NCI-H748 treated with DMSO at 0.1 percent for 48 hours (cell line): ENCODE measurements at regions not wholly inside any gene's neighbourhood (a gene's known extent, or its start where the extent isn't known, plus 50 kb on each side); places are given as distances from the start of the nearest gene placed in this dataset.
"Not testable (repeated sequence)": the region's sequence is repeated elsewhere in the genome, so short reads cannot be mapped to it uniquely, and the experiment has no call there.

Experiments used
- DNase-seq: peaks from one replicate; lab custom pipeline; 2025; lab: John Stamatoyannopoulos, UW

DNA sequence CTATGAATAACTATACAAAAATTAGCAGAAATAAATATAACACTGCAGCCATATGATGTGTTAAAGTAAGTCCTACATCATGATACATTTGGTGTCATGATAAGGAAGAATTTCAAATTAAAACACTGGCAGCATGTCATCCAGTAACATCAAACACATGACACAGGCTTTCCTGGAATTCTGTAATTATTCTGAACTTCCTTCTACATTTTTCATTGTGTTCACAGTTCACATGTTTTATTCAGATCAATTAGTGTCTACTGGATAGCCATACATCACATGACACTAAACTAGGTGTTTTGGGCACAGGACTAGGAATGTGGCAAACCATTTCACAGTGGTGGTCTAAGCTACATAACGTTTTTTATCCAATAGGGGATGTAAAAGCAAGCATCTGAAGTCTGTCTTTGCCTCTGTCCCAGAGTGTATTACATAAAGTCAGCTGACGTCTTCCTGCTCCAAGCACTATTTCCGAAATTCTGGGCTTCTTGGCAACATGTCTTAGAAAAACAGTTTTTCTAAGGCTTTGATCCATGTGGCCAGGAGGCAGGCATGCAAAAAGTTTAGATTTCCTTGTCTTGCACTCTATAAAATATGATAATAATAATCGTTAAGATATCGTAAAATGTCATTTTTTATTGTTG, 707.9 kb downstream of the CENPC start:
- no peak for DNase-seq

DNA sequence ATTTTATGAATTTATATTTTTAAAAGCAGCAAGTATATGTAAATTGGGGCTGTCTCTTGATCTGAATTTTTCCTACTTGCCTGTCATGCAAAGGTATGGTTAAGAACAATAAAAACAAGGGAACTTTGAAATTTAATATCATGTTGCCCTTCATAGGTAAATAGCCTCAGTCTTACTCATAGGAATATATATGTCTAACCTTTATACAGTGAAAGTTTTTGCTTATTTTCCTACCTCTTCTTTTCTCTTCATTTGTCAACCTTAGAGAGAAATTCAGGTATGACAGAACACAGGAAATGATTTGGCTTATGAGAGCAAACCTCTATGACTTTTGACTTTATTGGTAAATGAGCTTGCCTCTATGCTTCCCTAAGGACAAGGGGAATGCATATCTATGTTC, 716.0 kb downstream of the CENPC start:
- DNase-seq = no peak

DNA sequence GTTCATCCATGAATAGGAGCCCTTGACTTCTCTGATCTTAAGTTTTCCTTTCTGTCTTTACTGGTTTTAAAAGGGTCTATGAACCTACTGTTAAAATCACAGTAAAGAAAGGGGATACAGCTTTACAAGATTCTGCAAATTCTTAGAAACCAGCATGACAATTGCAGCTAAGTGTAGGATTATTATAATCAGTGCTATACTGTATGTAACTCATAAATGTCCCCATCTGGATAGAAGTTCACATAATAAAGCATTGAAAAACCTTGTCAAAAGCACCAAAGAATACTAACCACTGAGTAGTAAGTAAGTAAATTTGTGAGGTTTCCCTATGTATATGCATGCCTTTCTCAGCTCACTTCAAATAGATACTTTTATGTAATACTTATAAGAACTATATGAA, 724.6 kb downstream of the CENPC start:
- DNase-seq = no peak

- DNase-seq = no peak
Measured at GRCh38 chr4:66814277-66814676, 731.0 kb downstream of the CENPC start.

DNA sequence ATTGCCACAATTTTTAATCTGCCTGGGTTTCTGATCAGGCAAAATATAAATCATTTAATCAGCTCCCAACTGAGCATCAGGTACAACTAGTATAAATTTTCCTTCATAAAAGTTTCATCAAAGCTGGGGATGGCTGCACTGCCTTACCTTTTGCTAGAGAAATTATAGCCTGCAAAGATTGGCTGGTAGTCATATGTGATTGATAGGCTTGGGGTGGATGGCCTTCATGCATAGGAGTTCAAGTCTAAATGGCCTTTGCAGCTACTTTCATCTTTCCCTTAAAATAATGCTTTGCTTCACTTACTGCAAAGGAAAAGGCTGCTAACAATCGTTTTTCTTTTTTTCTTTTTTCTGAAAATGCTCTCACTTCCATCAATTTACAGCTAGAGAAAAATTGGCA, 739.7 kb downstream of the CENPC start:
- no peak for DNase-seq

DNA sequence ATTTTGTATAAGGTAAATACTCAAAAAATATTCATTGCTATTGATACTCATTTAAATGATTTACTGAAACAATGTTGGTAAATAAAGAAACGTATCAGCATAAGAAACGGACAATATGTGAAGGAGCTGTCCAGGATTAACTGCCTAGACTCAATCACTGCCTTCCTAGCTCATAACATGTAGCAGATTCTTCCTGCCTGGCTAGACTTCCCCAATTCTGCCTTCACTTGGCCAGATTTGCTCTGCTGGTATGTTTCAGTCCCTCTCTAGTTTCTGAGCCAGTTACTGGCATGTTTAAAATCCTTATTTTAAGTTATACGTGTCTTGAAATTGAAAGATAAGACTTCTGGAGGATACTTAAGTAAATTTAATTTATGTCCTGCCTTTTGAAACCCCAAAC, 740.3 kb downstream of the CENPC start:
- DNase-seq = no peak

GRCh38 chr4:66797608-66798007, 747.7 kb downstream of the CENPC start:
- no peak for DNase-seq

GRCh38 chr4:66795724-66796123, 749.6 kb downstream of the CENPC start:
- DNase-seq = no peak

DNA sequence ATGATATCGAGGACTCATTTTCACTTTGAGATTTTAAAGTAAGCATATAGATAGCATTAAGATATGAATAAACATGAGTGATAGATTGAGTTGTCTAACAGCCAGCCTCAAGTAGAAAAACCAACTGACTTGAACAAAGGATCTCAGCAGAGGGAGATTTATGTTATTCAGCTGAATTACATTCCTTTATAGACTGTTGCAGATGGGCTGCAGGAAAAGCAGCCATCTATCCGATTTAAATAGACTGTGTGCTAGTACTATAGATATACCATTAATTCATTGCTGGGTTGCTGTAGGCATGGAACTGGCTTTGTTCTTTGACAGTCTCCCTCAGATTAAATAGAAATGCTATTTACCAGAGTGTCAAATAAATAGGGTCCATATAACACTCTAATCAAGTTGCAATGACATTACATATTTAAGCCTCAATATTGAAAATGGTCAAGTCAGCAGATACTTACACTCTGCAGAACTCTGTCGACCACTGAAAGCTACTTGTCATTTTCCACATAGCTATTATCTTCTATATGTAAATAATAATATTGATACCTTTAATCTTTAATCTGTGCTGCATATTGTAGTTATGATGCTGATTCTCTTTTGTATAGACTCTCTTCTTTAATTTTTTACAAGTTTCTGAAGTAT, 750.8 kb downstream of the CENPC start:
- DNase-seq = no peak

DNA sequence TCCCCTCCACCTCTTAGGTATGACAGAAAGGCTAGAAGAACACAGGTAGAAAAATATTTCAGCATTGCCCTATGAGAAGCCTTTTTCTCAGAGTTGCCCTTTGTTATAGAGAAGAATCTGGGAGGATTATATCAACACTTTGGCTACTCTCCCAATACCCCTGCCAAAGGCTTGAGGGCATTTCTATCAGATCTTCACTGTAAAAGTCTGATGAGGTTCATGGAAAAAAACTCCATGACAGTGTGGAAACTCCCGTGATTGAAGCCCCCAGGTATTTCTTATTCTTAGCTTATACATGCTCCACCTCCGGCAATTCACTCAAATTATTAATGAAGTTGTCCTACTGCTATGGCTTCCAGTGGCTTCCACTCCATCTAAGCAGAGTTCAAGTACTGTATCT, 753.6 kb downstream of the CENPC start:
- no peak for DNase-seq

DNA sequence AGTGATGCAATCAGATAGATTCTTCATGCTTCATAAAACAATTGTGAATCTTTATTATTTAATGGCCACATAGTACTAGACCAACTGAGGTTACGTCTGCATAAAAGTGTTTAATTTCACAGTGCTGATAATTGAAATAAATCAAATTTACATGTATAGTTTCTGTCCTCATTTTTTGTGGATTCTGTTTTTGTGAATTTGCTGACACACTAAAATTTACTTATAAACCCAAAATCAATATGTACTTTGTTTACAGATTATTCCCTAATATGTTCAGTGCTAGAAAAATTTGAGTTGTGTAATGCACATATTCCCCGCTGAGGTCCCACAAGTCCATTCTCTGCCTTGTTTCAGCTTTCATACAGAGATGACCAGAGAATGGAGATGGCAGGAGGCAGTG, 759.8 kb downstream of the CENPC start:
- DNase-seq = no peak

- not testable (repeated sequence) for DNase-seq
Measured at GRCh38 chr4:66782751-66783150, 762.6 kb downstream of the CENPC start.

- no peak for DNase-seq
Measured at GRCh38 chr4:66777097-66777496, 768.2 kb downstream of the CENPC start.

- DNase-seq = no peak
Measured at GRCh38 chr4:66769441-66769840, 775.9 kb downstream of the CENPC start.

DNA sequence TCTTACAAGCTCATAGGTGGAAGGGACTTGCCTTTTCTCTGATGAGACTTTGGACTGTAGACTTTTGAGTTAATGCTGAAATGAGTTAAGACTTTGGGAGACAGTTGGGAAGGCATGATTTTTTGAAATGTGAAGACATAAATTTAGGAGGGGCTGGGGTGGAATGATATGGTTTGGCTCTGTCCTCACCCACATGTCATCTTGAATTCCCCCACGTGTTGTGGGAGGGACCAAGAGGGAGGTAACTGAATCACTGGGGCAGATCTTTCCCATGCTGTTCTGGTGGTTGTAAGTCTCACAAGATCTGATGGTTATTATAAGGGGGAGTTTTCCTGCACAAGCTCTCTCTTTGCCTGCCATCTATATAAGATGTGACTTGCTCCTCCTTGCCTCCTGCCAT, 777.9 kb downstream of the CENPC start:
- no peak for DNase-seq

- no peak for DNase-seq
Measured at GRCh38 chr4:66766557-66766956, 778.7 kb downstream of the CENPC start.

DNA sequence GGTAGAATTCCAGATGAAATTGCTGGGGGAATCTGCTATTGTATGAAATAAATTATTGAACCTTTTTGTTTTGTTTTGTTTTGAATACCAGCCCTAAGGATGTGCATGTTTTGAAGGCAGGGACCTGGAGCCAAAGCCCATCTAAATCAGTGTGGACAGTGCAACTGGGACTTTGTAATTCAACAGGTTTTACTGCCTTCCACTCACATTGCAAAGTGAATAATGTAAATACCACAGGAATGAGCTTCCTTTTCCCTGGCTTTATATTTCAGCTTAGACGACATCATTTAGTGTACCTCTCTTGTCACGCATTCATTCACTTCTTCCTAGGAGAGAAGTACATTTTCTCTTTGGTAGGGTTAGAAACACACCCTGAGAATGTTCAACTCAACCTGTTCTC, 795.0 kb downstream of the CENPC start:
- DNase-seq = no peak

- not testable (repeated sequence) for DNase-seq
Measured at GRCh38 chr4:66746918-66747317, 798.4 kb downstream of the CENPC start.

- no peak for DNase-seq
Measured at GRCh38 chr4:66741081-66741480, 804.2 kb downstream of the CENPC start.

GRCh38 chr4:66736606-66737005, 808.7 kb downstream of the CENPC start:
- no peak for DNase-seq

DNA sequence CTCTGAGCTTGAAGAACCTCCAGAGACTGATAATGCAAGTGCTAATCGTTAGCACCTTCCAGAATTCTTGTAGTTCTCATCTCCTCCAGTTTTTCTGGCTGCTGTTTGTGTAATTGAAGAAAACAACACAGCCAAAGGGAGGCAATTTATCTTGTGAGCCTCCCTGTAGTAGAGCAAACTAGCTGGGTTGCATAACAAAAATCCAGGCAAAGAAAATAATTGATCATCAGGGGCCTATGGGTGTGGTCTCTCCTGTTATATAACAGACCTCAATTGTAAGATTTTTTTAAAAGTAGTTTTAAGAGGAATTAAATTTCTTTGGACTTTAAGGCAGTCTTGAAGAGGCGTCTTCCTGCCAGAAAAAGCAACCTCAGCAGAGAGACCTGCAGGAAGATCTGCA, 817.0 kb downstream of the CENPC start:
- DNase-seq = no peak

DNA sequence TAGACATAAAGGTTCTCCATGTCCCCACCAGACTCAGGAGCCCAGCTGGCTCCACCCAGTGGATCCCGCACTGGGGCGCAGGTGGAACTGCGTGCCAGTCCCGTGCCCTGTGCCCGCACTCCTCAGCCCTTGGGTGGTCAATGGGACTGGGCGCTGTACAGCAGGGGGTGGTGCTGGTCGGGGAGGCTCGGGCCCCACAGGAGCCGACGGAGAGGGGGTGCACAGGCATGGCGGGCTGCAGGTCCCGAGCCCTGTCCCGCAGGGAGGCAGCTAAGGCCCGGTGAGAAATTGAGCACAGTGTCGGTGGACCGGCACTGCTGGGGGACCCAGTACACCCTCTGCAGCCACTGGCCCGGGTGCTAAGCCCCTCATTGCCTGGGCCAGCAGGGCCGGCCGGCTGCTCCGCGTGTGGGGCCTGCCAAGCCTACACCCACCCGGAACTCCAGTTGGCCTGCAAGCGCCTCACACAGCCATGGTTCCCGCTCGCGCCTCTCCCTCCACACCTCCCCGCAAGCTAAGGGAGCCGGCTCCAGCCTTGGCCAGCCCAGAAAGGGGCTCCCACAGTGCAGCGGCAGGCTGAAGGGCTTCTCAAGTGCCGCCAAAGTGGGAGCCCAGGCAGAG, 832.9 kb downstream of the CENPC start:
- DNase-seq = not testable (repeated sequence)

DNA sequence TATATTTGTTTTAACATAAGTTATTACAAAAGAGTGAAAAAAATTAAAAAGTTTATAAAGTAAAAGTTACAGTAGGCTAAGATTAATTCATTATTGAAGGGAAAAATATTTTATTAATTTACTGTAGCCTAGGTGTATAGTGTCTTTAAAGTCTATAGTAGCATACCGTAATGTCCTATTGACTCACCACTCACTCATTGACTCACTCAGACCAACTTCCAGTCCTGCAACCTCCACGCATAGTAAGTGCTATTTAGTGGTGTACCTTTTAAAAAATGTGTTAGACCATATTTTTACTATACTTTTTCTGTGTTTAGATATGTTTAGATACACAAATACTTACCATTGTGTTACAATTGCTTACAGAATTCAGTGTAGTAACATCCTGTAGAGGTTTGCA, 841.1 kb downstream of the CENPC start:
- DNase-seq = no peak

DNA sequence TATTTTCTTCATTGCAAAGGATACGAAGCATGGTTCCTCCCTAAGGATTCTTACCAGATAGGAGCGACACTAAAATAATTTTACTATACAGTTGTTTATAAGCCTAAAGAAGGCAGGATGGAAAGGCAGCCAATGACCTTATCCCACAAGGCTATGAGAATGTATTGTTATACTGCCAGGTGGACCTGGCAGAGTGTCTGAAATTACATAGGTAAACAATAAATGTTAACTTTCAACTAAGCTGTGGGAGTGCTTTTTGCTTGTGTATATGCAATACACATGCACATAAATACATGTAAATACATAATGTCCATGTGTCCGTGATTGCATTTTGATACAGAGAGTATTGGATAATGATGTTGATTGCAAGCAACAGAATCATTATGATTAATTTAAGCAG, 850.6 kb downstream of the CENPC start:
- DNase-seq = no peak
